Right cardiac atrium (tissue), 5 donors: ENCODE measurements at regions not wholly inside any gene's neighbourhood (a gene's known extent, or its start where the extent isn't known, plus 50 kb on each side); places are given as distances from the start of the nearest gene placed in this dataset.

ENCODE experiments used
- ATAC-seq, 2 donors: fragments of 200-7000 bp; cut with Tn5 transposase; one replicate each; pipeline versions ENCODE4 v1.8.0 to v1.9.1; 2020; ENCODE audit warnings: moderate library complexity in 2 of 2, mild to moderate bottlenecking in 1 of 2
- DNase-seq, 3 donors: peaks; one replicate each; pipeline ENCODE4 v3.0.0-alpha.2; 2020
- H3K27ac ChIP-seq: one replicate; pipeline ENCODE4 v1.5.1; 2013; ENCODE audit warnings: mild to moderate bottlenecking, low read length, control low read depth, moderate library complexity
- H3K27me3 ChIP-seq: one replicate; pipeline ENCODE4 v1.6.1; 2013; ENCODE audit not compliant: control insufficient read depth, insufficient read depth
- H3K4me1 ChIP-seq: one replicate; pipeline ENCODE4 v1.6.1; 2013; ENCODE audit warnings: low read length; ENCODE audit not compliant: control insufficient read depth, insufficient read depth
- H3K4me3 ChIP-seq: one replicate; pipeline ENCODE4 v1.5.1; 2013; ENCODE audit warnings: low read length, control low read depth
- H3K9me3 ChIP-seq: one replicate; pipeline ENCODE4 v1.6.1; 2013; ENCODE audit warnings: low read length; ENCODE audit not compliant: control insufficient read depth
- WGBS: extraction: QIAGEN DNeasy Blood & Tissue Kit; methylation state at CpG from one replicate; pipeline ENCODE4 v1.1.7; 2013; 5-methylcytosine and 5-hydroxymethylcytosine counted together
- intact Hi-C, 4 donors: fragments of 100-400 bp; cut with DNase I; formaldehyde crosslinking; loops; one replicate each; pipeline versions ENCODE4 v1.11.0 to v1.14.0; 2022 to 2023
- donor health status: healthy with polysubstance abuse.
- donor health status: DM: no; HTN: yes; CAD: no.
- donor health status: DM: no; HTN: no; CAD: no.
- donor health status: DM: no; HTN: yes; CAD: no; lungs with severe emphysema.
- donor health status: DM: yes; HTN: yes; CAD: no.

- no peak for ATAC-seq
- Histone ChIP-seq H3K27ac (no peak overlapping the region), H3K9me3 (no peaks in the 10 kb centered on the region), H3K27me3 (no peaks in the 10 kb centered on the region), H3K4me1 (no peaks in the 10 kb centered on the region), H3K4me3 (no peak overlapping the region)
- intact Hi-C loops, result no loop called here
- no peak for DNase-seq
- WGBS, result 49% methylated on average over 2 of the region's 2 CpGs
Measured at GRCh38 chrX:98548519-98548918, 1664.8 kb downstream of the RPA4 start.

DNA sequence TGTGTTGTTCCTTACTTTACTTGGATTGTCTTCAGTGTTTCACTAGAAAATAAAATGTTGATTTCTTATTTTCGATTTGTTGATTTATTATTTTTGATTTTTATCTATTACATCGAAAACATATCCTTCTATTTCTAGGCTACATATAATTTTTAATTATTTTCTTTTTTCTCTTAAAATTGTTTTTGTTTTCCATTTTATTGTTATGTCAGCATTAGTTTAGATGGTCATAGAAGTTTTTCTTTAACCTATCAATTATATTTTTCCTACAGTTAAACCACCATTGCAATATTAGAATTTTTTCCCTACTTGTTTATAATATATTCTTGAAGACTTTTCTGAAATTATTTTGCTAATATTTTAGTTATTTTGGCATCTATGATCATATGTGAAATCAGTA, 1685.1 kb downstream of the RPA4 start:
- Histone ChIP-seq H3K4me3 (no peak overlapping the region), H3K27me3 (no peaks in the 10 kb centered on the region), H3K9me3 (no peaks in the 10 kb centered on the region), H3K27ac (no peak overlapping the region), H3K4me1 (no peaks in the 10 kb centered on the region)
- intact Hi-C loops, result no loop called here
- no peak for ATAC-seq
- no peak for DNase-seq
- 38% methylated on average over 2 of the region's 2 CpGs for WGBS

DNA sequence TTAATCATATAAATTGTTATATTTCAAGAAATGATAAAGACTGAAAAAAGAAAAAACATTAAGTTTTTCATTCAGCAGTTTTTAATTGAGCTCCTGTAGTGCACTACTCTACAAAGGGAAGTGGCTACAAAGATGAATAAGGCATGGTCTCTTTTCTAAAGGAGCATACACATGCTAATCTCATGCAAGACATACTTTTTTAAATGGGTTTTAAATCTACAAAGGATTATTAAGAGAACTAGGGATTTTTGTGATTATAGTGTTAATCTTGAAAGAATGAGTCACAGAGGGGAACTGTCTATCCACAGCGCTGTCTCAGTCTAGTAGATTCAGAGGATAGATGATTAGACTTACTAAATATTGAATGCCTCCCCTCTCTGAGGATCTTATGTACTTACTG, 1722.2 kb downstream of the RPA4 start:
- no peaks in the 10 kb centered on the region for H3K27me3 ChIP-seq
- no peak overlapping the region for H3K4me3 ChIP-seq
- no peak overlapping the region for H3K27ac ChIP-seq
- WGBS, result 21% methylated on average over 1 of the region's 1 CpG
- ATAC-seq (no peak), DNase-seq (no peak)
- no peaks in the 10 kb centered on the region for H3K9me3 ChIP-seq
- intact Hi-C loops, result loop anchor here in 1 of 4 donors (10.0 kb wide), 1 partner anchor 251 kb away; no protein-coding TSS in a partner anchor
- H3K4me1 ChIP-seq, result no peaks in the 10 kb centered on the region

GRCh38 chrX:98607739-98608138, 1724.0 kb downstream of the RPA4 start:
- Histone ChIP-seq H3K9me3 (no peaks in the 10 kb centered on the region), H3K4me1 (no peaks in the 10 kb centered on the region), H3K27me3 (no peaks in the 10 kb centered on the region), H3K4me3 (no peak overlapping the region), H3K27ac (no peak overlapping the region)
- 59% methylated on average over 2 of the region's 2 CpGs for WGBS
- DNase-seq (no peak), ATAC-seq (no peak)
- intact Hi-C loops, result loop anchor here in 1 of 4 donors (10.0 kb wide), 1 partner anchor 253 kb away; no protein-coding TSS in a partner anchor

- intact Hi-C loops, result no loop called here
- Histone ChIP-seq H3K27ac (no peak overlapping the region), H3K9me3 (no peaks in the 10 kb centered on the region), H3K27me3 (no peaks in the 10 kb centered on the region), H3K4me1 (no peaks in the 10 kb centered on the region), H3K4me3 (no peak overlapping the region)
- no peak for ATAC-seq
- DNase-seq, result no peak
Measured at GRCh38 chrX:98627645-98628044, 1743.9 kb downstream of the RPA4 start.

- no peaks in the 10 kb centered on the region for H3K9me3 ChIP-seq
- no peak overlapping the region for H3K4me3 ChIP-seq
- no peak overlapping the region for H3K27ac ChIP-seq
- no peaks in the 10 kb centered on the region for H3K27me3 ChIP-seq
- ATAC-seq (no peak), DNase-seq (no peak)
- no peaks in the 10 kb centered on the region for H3K4me1 ChIP-seq
- intact Hi-C loops, result no loop called here
Measured at GRCh38 chrX:98637451-98637850, 1753.7 kb downstream of the RPA4 start.

DNA sequence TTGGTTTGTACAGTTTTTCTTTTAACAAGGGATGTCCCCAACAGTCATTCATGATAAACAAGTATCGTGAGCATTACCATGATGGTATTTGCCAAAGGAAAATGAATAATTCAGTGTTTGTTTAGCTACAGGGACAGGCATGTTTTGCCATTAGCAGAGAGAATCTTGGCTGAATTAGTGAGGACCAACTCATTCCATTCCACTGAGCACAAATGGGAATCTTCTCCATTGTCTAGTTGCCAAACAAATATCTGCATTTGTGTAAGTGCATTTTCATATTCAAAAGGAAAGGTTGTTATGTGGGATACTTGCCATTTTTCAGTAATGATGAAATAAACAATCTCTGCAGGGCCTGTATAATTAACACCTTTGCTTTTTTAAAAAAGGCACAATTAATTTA, 1762.6 kb downstream of the RPA4 start:
- DNase-seq (no peak), ATAC-seq (no peak)
- Histone ChIP-seq H3K27me3 (no peaks in the 10 kb centered on the region), H3K4me3 (no peak overlapping the region), H3K27ac (no peak overlapping the region), H3K4me1 (no peaks in the 10 kb centered on the region), H3K9me3 (no peaks in the 10 kb centered on the region)
- intact Hi-C loops, result no loop called here
- 66% methylated on average over 1 of the region's 1 CpG for WGBS

GRCh38 chrX:98654565-98654964, 1755.5 kb downstream of the PCDH19 start:
- Histone ChIP-seq H3K9me3 (no peaks in the 10 kb centered on the region), H3K4me1 (no peaks in the 10 kb centered on the region), H3K27me3 (no peaks in the 10 kb centered on the region), H3K4me3 (no peak overlapping the region), H3K27ac (no peak overlapping the region)
- ATAC-seq (no peak), DNase-seq (no peak)
- intact Hi-C loops, result no loop called here
